GM12872 (cell line): ENCODE measurements at regions not wholly inside any gene's neighbourhood (a gene's known extent, or its start where the extent isn't known, plus 50 kb on each side); places are given as distances from the start of the nearest gene placed in this dataset.

Experiments used
- CTCF ChIP-seq: IDR thresholded peaks from 3 replicates; pipeline ENCODE4 v1.5.1; 2011; ENCODE audit warnings: low read depth, mild to moderate bottlenecking, low read length, moderate library complexity; ENCODE audit not compliant: insufficient read depth

- TF ChIP-seq CTCF = no peak
Measured at GRCh38 chr2:196341277-196341841, 170.0 kb upstream of the STK17B start.

DNA sequence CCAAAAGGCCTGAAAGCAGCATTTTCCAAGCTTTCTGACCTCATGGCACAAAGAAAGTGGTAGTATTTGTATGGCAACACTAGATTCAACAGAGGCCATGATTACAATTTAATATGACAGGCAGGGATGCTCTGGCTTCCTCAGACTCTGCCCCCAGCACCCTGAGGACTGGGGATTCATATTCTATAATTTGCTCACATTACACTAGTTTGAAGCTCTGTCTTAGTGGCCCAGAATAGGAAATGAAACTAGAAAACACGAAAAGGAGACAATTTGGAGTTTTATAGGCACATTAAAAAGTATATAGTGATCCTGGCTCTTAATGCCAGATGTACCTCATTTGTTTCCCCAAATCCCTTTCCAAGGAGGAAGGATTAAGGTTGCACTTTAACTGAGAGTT, 173.0 kb upstream of the STK17B start:
- no peak for TF ChIP-seq CTCF

- TF ChIP-seq CTCF = no peak
Measured at GRCh38 chr2:196353717-196354116, 182.3 kb upstream of the STK17B start.

- TF ChIP-seq CTCF = no peak
Measured at GRCh38 chr2:196354186-196354585, 182.8 kb upstream of the STK17B start.

- TF ChIP-seq CTCF = no peak
Measured at GRCh38 chr2:196356332-196356731, 185.0 kb upstream of the STK17B start.

- no peak for TF ChIP-seq CTCF
Measured at GRCh38 chr2:196360650-196361049, 189.3 kb upstream of the STK17B start.

- no peak for TF ChIP-seq CTCF
Measured at GRCh38 chr2:196361606-196362326, 190.4 kb upstream of the STK17B start.
